Small intestine (tissue), 7 donors: ENCODE measurements at regions not wholly inside any gene's neighbourhood (a gene's known extent, or its start where the extent isn't known, plus 50 kb on each side); places are given as distances from the start of the nearest gene placed in this dataset.

Experiments
- DNase-seq, 2 donors: peaks; one replicate each; pipeline versions ENCODE4 v3.0.0 to v3.0.0-alpha.2; 2013
- FAIRE-seq: peaks from 2 replicates; lab custom pipeline; 2012; peaks lifted over from hg19 to GRCh38; lab: Jason Lieb, UNC
- H3K27ac ChIP-seq, 3 donors: one replicate each; pipeline ENCODE4 v1.5.1; 2013; ENCODE audit warnings: low read length in 2 of 3, mild to moderate bottlenecking in 2 of 3, control low read depth in 1 of 3, inconsistent platforms in 1 of 3, low read depth in 1 of 3, moderate library complexity in 1 of 3
- H3K27me3 ChIP-seq, 3 donors: one replicate each; pipeline ENCODE4 v1.6.1; 2013; ENCODE audit warnings: low read length in 3 of 3, inconsistent platforms in 1 of 3; ENCODE audit not compliant: control insufficient read depth in 3 of 3, insufficient read depth in 3 of 3
- H3K36me3 ChIP-seq, 3 donors: one replicate each; pipeline ENCODE4 v1.6.1; 2013; ENCODE audit warnings: low read length in 3 of 3, inconsistent platforms in 1 of 3, low read depth in 1 of 3, mild to moderate bottlenecking in 1 of 3, moderate library complexity in 1 of 3; ENCODE audit not compliant: control insufficient read depth in 3 of 3, insufficient read depth in 2 of 3
- H3K4me1 ChIP-seq, 3 donors: one replicate each; pipeline ENCODE4 v1.6.1; 2013; ENCODE audit warnings: low read length in 2 of 3, inconsistent platforms in 1 of 3, low read depth in 1 of 3, mild to moderate bottlenecking in 1 of 3, moderate library complexity in 1 of 3; ENCODE audit not compliant: control insufficient read depth in 3 of 3, insufficient read depth in 2 of 3
- H3K4me3 ChIP-seq, 3 donors: one replicate each; pipeline ENCODE4 v1.5.1; 2013; ENCODE audit warnings: low read length in 3 of 3, control low read depth in 1 of 3, inconsistent platforms in 1 of 3, low read depth in 1 of 3, mild to moderate bottlenecking in 1 of 3, moderate library complexity in 1 of 3
- H3K9me3 ChIP-seq, 2 donors: one replicate each; pipeline ENCODE4 v1.6.1; 2013; ENCODE audit warnings: low read depth in 1 of 2, low read length in 1 of 2; ENCODE audit not compliant: control insufficient read depth in 2 of 2, insufficient read depth in 1 of 2
- WGBS, 3 donors: extraction: QIAGEN DNeasy Blood & Tissue Kit; methylation state at CpG; one replicate each; pipeline ENCODE4 v1.1.7; 2013; 5-methylcytosine and 5-hydroxymethylcytosine counted together
- donor health status: healthy with polysubstance abuse.
- donor health status: control.
- donor health status: control.
- donor health status: Bipolar disorder and iron deficiency.
- donor health status: healthy.

DNA sequence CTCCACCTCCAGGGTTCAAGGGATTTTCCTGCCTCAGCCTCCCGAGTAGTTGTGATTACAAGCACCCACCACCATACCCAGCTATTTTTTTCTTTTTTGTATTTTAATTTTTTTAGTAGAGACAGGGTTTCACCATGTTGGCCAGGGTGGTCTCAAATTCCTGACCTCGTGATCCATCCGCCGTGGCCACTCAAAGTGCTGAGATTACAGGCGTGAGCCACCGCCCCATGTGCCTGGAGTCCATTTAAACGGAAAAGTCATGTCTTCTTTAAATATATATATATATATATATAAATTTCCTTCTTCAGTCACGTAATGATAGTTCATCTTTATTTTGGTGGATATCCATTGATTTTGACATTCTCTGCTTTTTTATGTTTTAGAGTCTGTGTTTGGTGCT is 264.0 kb upstream of the PITX2 start:
- no peak for DNase-seq
- Histone ChIP-seq H3K4me3 (no peak overlapping the region), H3K36me3 (no peaks in the 10 kb centered on the region), H3K27me3 (no peaks in the 10 kb centered on the region), H3K4me1 (no peaks in the 10 kb centered on the region), H3K27ac (no peak overlapping the region), H3K9me3 (peaks cover 0 to 3% of the 10 kb centered on the region in 2 donors)
- WGBS, 3 donors, result 88 to 94% (median 89%) methylated on average over 8 of the region's 8 CpGs
- FAIRE-seq, result no peak

DNA sequence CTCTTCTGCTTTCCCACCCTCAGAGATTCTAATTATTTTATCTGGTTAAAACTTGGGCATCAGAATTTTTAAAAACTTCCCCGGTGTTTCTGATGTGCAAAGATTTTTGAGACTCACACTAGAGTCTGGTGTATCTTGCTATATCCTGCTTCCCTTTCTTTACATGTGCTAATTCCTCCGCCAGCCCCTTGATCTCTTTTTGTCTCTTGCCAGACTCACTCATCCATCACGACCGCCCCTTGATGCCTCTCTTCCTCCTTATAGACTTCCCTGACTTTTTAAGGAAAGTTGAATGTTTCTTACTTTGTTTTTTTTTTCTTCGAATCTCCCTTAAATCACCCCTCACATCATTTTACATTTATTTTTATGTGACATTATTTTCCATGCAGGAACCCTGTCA is 274.9 kb upstream of the PITX2 start:
- DNase-seq (no peak), FAIRE-seq (no peak)
- peaks cover 0 to 3% (median 0%) of the 10 kb centered on the region in 3 donors for H3K4me1 ChIP-seq
- WGBS, 3 donors, result 55 to 71% (median 66%) methylated on average over 5 of the region's 5 CpGs
- no peaks in the 10 kb centered on the region for H3K36me3 ChIP-seq
- peaks cover 0 to 3% (median 0%) of the 10 kb centered on the region in 3 donors for H3K27me3 ChIP-seq
- no peaks in the 10 kb centered on the region for H3K9me3 ChIP-seq
- no peak overlapping the region for H3K4me3 ChIP-seq
- H3K27ac ChIP-seq, result no peak overlapping the region

DNA sequence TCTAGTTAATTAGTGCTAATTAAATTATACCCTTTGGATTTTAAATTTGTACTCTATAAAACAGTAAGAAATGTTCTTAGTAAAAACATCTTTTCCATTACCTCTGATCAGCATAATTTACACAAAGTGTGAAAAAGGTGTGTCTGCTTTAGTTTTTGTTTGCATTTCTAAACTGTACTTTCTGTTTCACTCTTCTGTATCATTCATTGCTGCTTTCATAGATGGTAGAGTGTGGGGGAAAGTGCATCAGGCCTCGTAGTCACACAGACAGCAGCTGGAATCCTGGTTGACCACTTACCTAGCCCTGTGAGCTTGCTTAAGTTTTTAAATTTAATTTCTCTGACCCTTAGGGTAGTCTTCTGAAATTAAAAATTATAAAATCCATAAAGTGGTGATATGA is 275.4 kb upstream of the PITX2 start:
- WGBS, 3 donors, result 13 to 41% (median 19%) methylated on average over 1 of the region's 1 CpG
- H3K4me3 ChIP-seq, result no peak overlapping the region
- FAIRE-seq (no peak), DNase-seq (peak; percentile 28 to 49)
- H3K27me3 ChIP-seq, result peaks cover 0 to 3% (median 0%) of the 10 kb centered on the region in 3 donors
- no peaks in the 10 kb centered on the region for H3K9me3 ChIP-seq
- no peaks in the 10 kb centered on the region for H3K36me3 ChIP-seq
- peaks cover 0 to 3% (median 0%) of the 10 kb centered on the region in 3 donors for H3K4me1 ChIP-seq
- H3K27ac ChIP-seq, result no peak overlapping the region

DNA sequence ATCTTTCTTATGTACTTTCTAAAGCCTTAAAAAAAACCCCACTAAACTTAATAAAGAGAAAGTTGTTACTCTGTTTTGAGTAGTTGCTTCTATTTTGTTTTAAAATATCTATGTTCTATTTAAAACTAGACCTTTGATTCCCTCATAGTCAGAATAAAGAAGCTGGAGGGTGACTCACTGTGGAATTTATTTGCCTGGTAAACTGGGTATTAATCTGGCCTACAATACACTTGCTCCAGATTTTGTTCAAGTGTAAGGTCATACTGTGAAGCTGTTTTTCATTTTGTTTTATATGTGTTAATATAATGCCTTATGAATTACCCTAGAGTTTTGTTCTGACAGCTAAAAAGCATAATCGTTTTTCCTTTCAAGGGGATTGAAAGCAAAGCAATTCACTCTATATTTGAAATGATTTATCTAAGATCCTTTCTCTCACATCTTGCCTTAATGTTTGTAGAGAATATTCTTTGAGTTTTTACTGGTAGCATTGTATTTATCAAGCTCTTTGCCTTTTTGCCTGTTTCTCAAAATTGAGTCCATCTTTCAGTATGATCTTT is 277.4 kb upstream of the PITX2 start:
- Histone ChIP-seq H3K27me3 (peaks cover 0 to 3% (median 0%) of the 10 kb centered on the region in 3 donors), H3K4me1 (peaks cover 0 to 3% (median 0%) of the 10 kb centered on the region in 3 donors), H3K36me3 (no peaks in the 10 kb centered on the region), H3K27ac (no peak overlapping the region), H3K4me3 (no peak overlapping the region), H3K9me3 (no peaks in the 10 kb centered on the region)
- 38 to 48% (median 46%) methylated on average over 1 of the region's 1 CpG for WGBS, 3 donors
- FAIRE-seq (no peak), DNase-seq (no peak)

DNA sequence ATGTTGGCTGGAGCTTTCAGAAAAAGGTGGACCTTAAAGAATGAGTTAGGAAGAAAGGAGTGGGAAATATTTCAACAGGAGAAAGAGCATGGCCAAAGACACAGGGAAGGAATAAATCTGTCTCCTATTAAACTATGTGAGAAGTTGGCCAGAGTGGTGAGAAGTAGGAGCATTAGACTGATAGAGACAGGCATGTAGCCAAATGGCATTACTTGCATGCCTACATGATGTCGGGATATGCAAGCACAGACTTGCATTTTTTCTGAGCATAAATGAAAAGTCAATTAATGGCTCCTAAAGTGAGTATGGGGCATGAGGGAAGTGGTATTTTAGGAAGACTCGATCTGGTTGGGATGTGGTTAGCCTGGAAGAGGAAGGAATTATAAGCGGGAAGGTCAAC is 279.6 kb upstream of the PITX2 start:
- H3K4me3 ChIP-seq, result no peak overlapping the region
- H3K27ac ChIP-seq, result no peak overlapping the region
- 48 to 63% (median 56%) methylated on average over 3 of the region's 3 CpGs for WGBS, 3 donors
- H3K4me1 ChIP-seq, result peaks cover 0 to 3% (median 0%) of the 10 kb centered on the region in 3 donors
- FAIRE-seq (no peak), DNase-seq (no peak)
- H3K27me3 ChIP-seq, result peaks cover 0 to 12% (median 0%) of the 10 kb centered on the region in 3 donors
- H3K36me3 ChIP-seq, result no peaks in the 10 kb centered on the region
- no peaks in the 10 kb centered on the region for H3K9me3 ChIP-seq

DNA sequence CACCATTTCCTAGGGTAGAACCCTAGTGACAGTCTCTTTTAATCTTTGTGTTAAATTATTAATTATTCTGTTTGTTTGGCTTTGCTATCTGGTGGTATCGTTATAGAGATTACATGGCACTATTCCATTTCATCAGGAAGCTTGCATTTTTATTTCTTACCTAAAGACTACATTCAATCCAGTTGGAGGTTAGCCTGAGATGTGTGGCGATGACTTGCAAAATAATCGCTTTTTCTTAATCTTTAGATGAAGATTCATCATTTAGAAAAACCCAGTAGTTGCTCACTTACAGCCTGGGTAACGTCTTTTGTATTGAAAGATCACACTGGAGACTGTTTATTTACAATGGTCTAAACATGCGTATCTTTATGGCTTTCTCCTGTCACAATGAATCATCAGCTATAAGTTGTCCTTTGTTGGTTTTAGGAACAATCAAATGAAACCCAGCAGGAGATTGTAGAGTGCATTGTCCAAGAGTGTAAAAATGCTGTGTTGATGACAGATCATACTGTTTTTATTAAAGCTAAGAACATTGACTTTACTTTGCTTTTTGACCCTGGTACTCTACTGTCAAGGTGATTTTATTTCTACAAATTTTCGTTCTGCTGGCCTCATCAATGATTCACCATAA is 281.7 kb upstream of the PITX2 start:
- Histone ChIP-seq H3K36me3 (no peaks in the 10 kb centered on the region), H3K9me3 (no peaks in the 10 kb centered on the region), H3K27ac (no peak overlapping the region), H3K27me3 (peaks cover 0 to 12% (median 0%) of the 10 kb centered on the region in 3 donors), H3K4me1 (peaks cover 0 to 2% (median 0%) of the 10 kb centered on the region in 3 donors), H3K4me3 (no peak overlapping the region)
- DNase-seq (peak; percentile 14 to 28), FAIRE-seq (no peak)
- WGBS, 3 donors, result 18 to 33% (median 30%) methylated on average over 6 of the region's 6 CpGs

DNA sequence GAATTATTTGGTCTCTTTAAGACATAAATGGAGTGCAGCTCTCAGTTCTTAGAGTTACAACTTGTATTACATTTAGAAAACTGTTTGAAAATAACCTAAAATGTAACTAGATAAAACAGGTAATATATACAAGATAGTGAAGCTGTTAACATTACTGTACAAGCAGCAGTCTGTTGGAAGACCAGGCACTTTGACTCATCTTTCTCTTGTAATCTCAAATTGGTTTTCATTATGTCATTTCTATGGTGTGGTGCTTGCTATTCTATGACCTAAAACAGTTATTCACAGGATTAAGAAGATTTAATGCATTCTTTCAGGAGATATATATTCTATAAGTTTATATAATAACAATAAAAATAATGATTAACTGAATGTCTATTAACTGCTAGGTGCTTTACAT is 282.5 kb upstream of the PITX2 start:
- Histone ChIP-seq H3K9me3 (no peaks in the 10 kb centered on the region), H3K36me3 (no peaks in the 10 kb centered on the region), H3K27ac (no peak overlapping the region), H3K4me1 (no peaks in the 10 kb centered on the region), H3K27me3 (peaks cover 0 to 14% (median 0%) of the 10 kb centered on the region in 3 donors), H3K4me3 (no peak overlapping the region)
- FAIRE-seq (no peak), DNase-seq (no peak)

DNA sequence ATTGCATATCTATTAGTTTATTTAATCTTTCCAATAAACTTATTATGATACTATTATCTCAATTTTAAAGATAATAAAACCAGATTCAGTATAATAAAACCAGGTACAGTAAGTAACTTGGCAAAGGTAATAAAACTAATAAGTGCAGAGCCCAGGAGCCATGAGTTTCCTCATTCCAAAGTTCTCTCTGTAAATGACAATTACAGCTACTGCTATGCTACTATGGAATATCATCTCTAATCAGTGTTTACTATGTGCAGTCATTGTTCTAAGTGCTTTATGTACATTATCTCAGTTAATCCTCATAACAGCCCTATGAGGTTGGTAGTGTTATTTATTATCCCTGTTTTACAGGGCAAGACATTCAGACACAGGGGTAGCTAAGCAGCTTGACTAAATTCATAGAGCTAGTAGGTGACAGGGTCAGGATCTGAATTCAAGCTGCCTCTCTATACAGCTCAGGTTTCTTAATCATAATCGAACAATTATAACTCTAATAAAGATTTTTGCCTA is 285.0 kb upstream of the PITX2 start:
- Histone ChIP-seq H3K27ac (no peak overlapping the region), H3K27me3 (peaks cover 0 to 14% (median 0%) of the 10 kb centered on the region in 3 donors), H3K4me3 (no peak overlapping the region), H3K36me3 (no peaks in the 10 kb centered on the region), H3K4me1 (no peaks in the 10 kb centered on the region), H3K9me3 (no peaks in the 10 kb centered on the region)
- DNase-seq, result peak; percentile 66 to 92
- FAIRE-seq, result peak; percentile 84
- 14 to 51% (median 33%) methylated on average over 1 of the region's 1 CpG for WGBS, 3 donors
